ENCODE measurements at regions not wholly inside any gene's neighbourhood (a gene's known extent, or its start where the extent isn't known, plus 50 kb on each side); places are given as distances from the start of the nearest gene placed in this dataset.
A peak's percentile ranks its signal among the peaks of the same experiment; 100 is the strongest.

- no peak for TF ChIP-seq CTCF (IDR thresholded peaks at IDR 0.05)
- no peak for TF ChIP-seq POLR2A (IDR thresholded peaks at IDR 0.05; ENCODE audit: low read depth)
- TF ChIP-seq EP300 (IDR thresholded peaks at IDR 0.05): no peak
- TF ChIP-seq POLR2AphosphoS5 (IDR thresholded peaks at IDR 0.05): no peak
- 85% methylated on average over 2 of the region's 2 CpGs for WGBS
- H3K36me3 ChIP-seq: no peaks in the 10 kb centered on the region
- H3K4me3 ChIP-seq: no peak overlapping the region
- no peaks in the 10 kb centered on the region for H3K4me1 ChIP-seq
- H3K27me3 ChIP-seq: no peaks in the 10 kb centered on the region
- no peaks in the 10 kb centered on the region for H3K9me3 ChIP-seq
- peak; percentile 74 for DNase-seq (ENCODE audit: extremely low spot score)
- intact Hi-C loops (cut with DNase I): no loop called here
- no peak overlapping the region for H3K27ac ChIP-seq (replicated peaks in 1 of 4)
Observed at GRCh38 chr5:54754878-54755277, 230.5 kb downstream of the ESM1 start.

GRCh38 chr5:54754420-54754819 is 231.0 kb downstream of the ESM1 start:
- H3K9me3 ChIP-seq: no peaks in the 10 kb centered on the region
- H3K4me3 ChIP-seq: no peak overlapping the region
- intact Hi-C loops (cut with DNase I): no loop called here
- WGBS: 94% methylated on average over 7 of the region's 7 CpGs
- no peaks in the 10 kb centered on the region for H3K27me3 ChIP-seq
- no peak for TF ChIP-seq POLR2AphosphoS5 (IDR thresholded peaks at IDR 0.05)
- H3K4me1 ChIP-seq: no peaks in the 10 kb centered on the region
- H3K27ac ChIP-seq (replicated peaks in 1 of 4): no peak overlapping the region
- H3K36me3 ChIP-seq: no peaks in the 10 kb centered on the region
- DNase-seq (ENCODE audit: extremely low spot score): no peak

- DNase-seq (ENCODE audit: extremely low spot score): no peak
- H3K4me3 ChIP-seq: no peak overlapping the region
- 94% methylated on average over 1 of the region's 1 CpG for WGBS
- H3K4me1 ChIP-seq: no peaks in the 10 kb centered on the region
- no peak overlapping the region for H3K27ac ChIP-seq (replicated peaks in 1 of 4)
- H3K9me3 ChIP-seq: no peaks in the 10 kb centered on the region
- no peaks in the 10 kb centered on the region for H3K36me3 ChIP-seq
- intact Hi-C loops (cut with DNase I): no loop called here
- no peak for TF ChIP-seq POLR2A (IDR thresholded peaks at IDR 0.05; ENCODE audit: low read depth)
- no peak for TF ChIP-seq EP300 (IDR thresholded peaks at IDR 0.05)
- no peak for TF ChIP-seq POLR2AphosphoS5 (IDR thresholded peaks at IDR 0.05)
- H3K27me3 ChIP-seq: no peaks in the 10 kb centered on the region
Observed at GRCh38 chr5:54753753-54754152, 231.6 kb downstream of the ESM1 start.

- 25% methylated on average over 4 of the region's 4 CpGs for WGBS
- Histone ChIP-seq H3K27ac (replicated peaks in 1 of 4) (no peak overlapping the region), H3K27me3 (no peaks in the 10 kb centered on the region), H3K9me3 (no peaks in the 10 kb centered on the region), H3K4me3 (no peak overlapping the region), H3K36me3 (no peaks in the 10 kb centered on the region), H3K4me1 (no peaks in the 10 kb centered on the region)
- intact Hi-C loops (cut with DNase I): no loop called here
- TF ChIP-seq POLR2A (IDR thresholded peaks at IDR 0.05; ENCODE audit: low read depth): no peak
- no peak for TF ChIP-seq CTCF (IDR thresholded peaks at IDR 0.05)
- TF ChIP-seq POLR2AphosphoS5 (IDR thresholded peaks at IDR 0.05): no peak
- no peak for TF ChIP-seq EP300 (IDR thresholded peaks at IDR 0.05)
- peak; percentile 64 for DNase-seq (ENCODE audit: extremely low spot score)
Observed at GRCh38 chr5:54753034-54753433, 232.4 kb downstream of the ESM1 start.

GRCh38 chr5:54748527-54748926 is 231.0 kb downstream of the SNX18 start:
- Histone ChIP-seq H3K4me3 (no peak overlapping the region), H3K4me1 (peaks cover 6 to 10% (median 7%) of the 10 kb centered on the region in 4 donors), H3K27me3 (no peaks in the 10 kb centered on the region), H3K27ac (replicated peaks in 1 of 4) (no peak overlapping the region), H3K36me3 (no peaks in the 10 kb centered on the region), H3K9me3 (no peaks in the 10 kb centered on the region)
- no peak for TF ChIP-seq POLR2AphosphoS5 (IDR thresholded peaks at IDR 0.05)
- no peak for TF ChIP-seq POLR2A (IDR thresholded peaks at IDR 0.05; ENCODE audit: low read depth)
- TF ChIP-seq EP300 (IDR thresholded peaks at IDR 0.05): no peak
- no peak for TF ChIP-seq CTCF (IDR thresholded peaks at IDR 0.05)
- DNase-seq (ENCODE audit: extremely low spot score): peak; percentile 7
- intact Hi-C loops (cut with DNase I): no loop called here
- WGBS: 90% methylated on average over 4 of the region's 4 CpGs

GRCh38 chr5:54746777-54747398 is 229.3 kb downstream of the SNX18 start:
- Histone ChIP-seq H3K4me3 (no peak overlapping the region), H3K27me3 (no peaks in the 10 kb centered on the region), H3K27ac (replicated peaks in 1 of 4) (no peak overlapping the region), H3K4me1 (peaks cover 9 to 14% (median 10%) of the 10 kb centered on the region in 4 donors), H3K36me3 (no peaks in the 10 kb centered on the region), H3K9me3 (no peaks in the 10 kb centered on the region)
- peak; percentile 86 for DNase-seq (ENCODE audit: extremely low spot score)
- intact Hi-C loops (cut with DNase I): no loop called here
- TF ChIP-seq CTCF (IDR thresholded peaks at IDR 0.05) (no peak), EP300 (IDR thresholded peaks at IDR 0.05) (no peak), POLR2AphosphoS5 (IDR thresholded peaks at IDR 0.05) (no peak), POLR2A (IDR thresholded peaks at IDR 0.05; ENCODE audit: low read depth) (no peak)
- WGBS: 92% methylated on average over 10 of the region's 10 CpGs

All from esophagus muscularis mucosa (tissue), 4 donors.